NCI-H2029 (cell line): ENCODE measurements at regions not wholly inside any gene's neighbourhood (a gene's known extent, or its start where the extent isn't known, plus 50 kb on each side); places are given as distances from the start of the nearest gene placed in this dataset.
A peak's percentile ranks its signal among the peaks of the same experiment; 100 is the strongest.

Experiments
- DNase-seq: peaks from one replicate; lab custom pipeline; 2025; lab: John Stamatoyannopoulos, UW

- peak; percentile 18 for DNase-seq
Observed at GRCh38 chr2:176502619-176503018, 233.4 kb downstream of the MTX2 start.

- DNase-seq: no peak
Observed at GRCh38 chr2:176503776-176504175, 234.5 kb downstream of the MTX2 start.

GRCh38 chr2:176504440-176504839 lies 235.2 kb downstream of the MTX2 start:
- no peak for DNase-seq

GRCh38 chr2:176507786-176508185 lies 238.5 kb downstream of the MTX2 start:
- no peak for DNase-seq

GRCh38 chr2:176508374-176508773 lies 239.1 kb downstream of the MTX2 start:
- no peak for DNase-seq

- DNase-seq: no peak
Observed at GRCh38 chr2:176508984-176509740, 239.9 kb downstream of the MTX2 start.

- no peak for DNase-seq
Observed at GRCh38 chr2:176514276-176514675, 245.0 kb downstream of the MTX2 start.

GRCh38 chr2:176514805-176515500 lies 245.7 kb downstream of the MTX2 start:
- no peak for DNase-seq

GRCh38 chr2:176516051-176516602 lies 246.9 kb downstream of the MTX2 start:
- DNase-seq: no peak

- no peak for DNase-seq
Observed at GRCh38 chr2:176518823-176519222, 249.6 kb downstream of the MTX2 start.

- no peak for DNase-seq
Observed at GRCh38 chr2:176521878-176522670, 252.8 kb downstream of the MTX2 start.

GRCh38 chr2:176525086-176525485 lies 255.8 kb downstream of the MTX2 start:
- DNase-seq: no peak

- DNase-seq: peak; percentile 59
Observed at GRCh38 chr2:176526995-176527901, 258.0 kb downstream of the MTX2 start.

GRCh38 chr2:176531608-176532007 lies 262.4 kb downstream of the MTX2 start:
- DNase-seq: no peak

GRCh38 chr2:176533505-176534193 lies 264.4 kb downstream of the MTX2 start:
- DNase-seq: no peak

- DNase-seq: peak; percentile 45
Observed at GRCh38 chr2:176534798-176535466, 265.7 kb downstream of the MTX2 start.

GRCh38 chr2:176535467-176536113 lies 266.3 kb downstream of the MTX2 start:
- peak; percentile 84 for DNase-seq

- DNase-seq: peak; percentile 47
Observed at GRCh38 chr2:176536439-176537133, 267.3 kb downstream of the MTX2 start.

- DNase-seq: no peak
Observed at GRCh38 chr2:176537932-176538331, 268.7 kb downstream of the MTX2 start.
